Suprapubic skin (tissue), 4 donors: ENCODE measurements at regions not wholly inside any gene's neighbourhood (a gene's known extent, or its start where the extent isn't known, plus 50 kb on each side); places are given as distances from the start of the nearest gene placed in this dataset.

Experiments used
- EP300 ChIP-seq: sonication (generic); formaldehyde crosslinking; IDR thresholded peaks from one replicate; pipeline ENCODE4 v1.6.1; 2017; ENCODE audit warnings: antibody characterized with exemption
- POLR2A ChIP-seq, 2 donors: fragments of 450-650 bp; IDR thresholded peaks; one replicate each; pipeline ENCODE4 v1.6.1; 2017; ENCODE audit warnings: antibody characterized with exemption in 2 of 2, mild to moderate bottlenecking in 2 of 2, moderate library complexity in 2 of 2
- POLR2AphosphoS5 ChIP-seq, 3 donors: sonication (generic); formaldehyde crosslinking; IDR thresholded peaks; one replicate each; pipeline ENCODE4 v1.6.1; 2017; ENCODE audit warnings: antibody characterized with exemption in 3 of 3
- TF ChIP-seq, protein P1 (sequence below), 2 donors: fragments of 200-600 bp in 1 of 2; fragments of 450-650 bp in 1 of 2; sonication (generic) in 1 of 2; IDR thresholded peaks; one replicate each; pipeline ENCODE4 v1.5.1; 2016 to 2019; ENCODE audit warnings: antibody characterized with exemption in 2 of 2, mild to moderate bottlenecking in 1 of 2, moderate library complexity in 1 of 2

DNA sequence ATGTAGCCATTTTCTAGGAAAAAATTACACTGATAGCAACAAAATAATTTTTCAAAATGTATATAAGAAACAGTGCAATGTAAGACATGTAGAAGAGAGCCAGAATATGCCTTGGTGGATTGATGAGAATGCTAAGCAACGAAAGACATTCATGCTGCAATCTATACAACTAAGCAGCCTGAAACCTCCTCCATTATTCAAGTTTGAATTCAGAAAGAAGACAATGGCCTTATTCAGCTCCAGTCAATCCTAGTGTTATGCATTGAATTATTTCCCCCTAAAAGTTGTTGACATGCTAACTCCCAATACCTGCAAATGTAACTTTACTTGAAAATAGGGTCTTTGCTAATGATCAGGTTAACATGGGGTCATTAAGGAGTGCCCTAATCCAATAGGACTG is 73.5 kb downstream of the BTG1 start:
- TF ChIP-seq POLR2AphosphoS5 (IDR thresholded peaks at IDR 0.05) (no peak), POLR2A (IDR thresholded peaks at IDR 0.05) (no peak), EP300 (no peak)
- TF ChIP-seq, protein P1, sequence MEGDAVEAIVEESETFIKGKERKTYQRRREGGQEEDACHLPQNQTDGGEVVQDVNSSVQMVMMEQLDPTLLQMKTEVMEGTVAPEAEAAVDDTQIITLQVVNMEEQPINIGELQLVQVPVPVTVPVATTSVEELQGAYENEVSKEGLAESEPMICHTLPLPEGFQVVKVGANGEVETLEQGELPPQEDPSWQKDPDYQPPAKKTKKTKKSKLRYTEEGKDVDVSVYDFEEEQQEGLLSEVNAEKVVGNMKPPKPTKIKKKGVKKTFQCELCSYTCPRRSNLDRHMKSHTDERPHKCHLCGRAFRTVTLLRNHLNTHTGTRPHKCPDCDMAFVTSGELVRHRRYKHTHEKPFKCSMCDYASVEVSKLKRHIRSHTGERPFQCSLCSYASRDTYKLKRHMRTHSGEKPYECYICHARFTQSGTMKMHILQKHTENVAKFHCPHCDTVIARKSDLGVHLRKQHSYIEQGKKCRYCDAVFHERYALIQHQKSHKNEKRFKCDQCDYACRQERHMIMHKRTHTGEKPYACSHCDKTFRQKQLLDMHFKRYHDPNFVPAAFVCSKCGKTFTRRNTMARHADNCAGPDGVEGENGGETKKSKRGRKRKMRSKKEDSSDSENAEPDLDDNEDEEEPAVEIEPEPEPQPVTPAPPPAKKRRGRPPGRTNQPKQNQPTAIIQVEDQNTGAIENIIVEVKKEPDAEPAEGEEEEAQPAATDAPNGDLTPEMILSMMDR (IDR thresholded peaks at IDR 0.05): no peak
